Stimulated activated CD8-positive, alpha-beta memory T cell treated with anti-CD3 and anti-CD28 coated beads, Interleukin-2, amount 100 ng/mL, for 48 hours (primary cell): ENCODE measurements at regions not wholly inside any gene's neighbourhood (a gene's known extent, or its start where the extent isn't known, plus 50 kb on each side); places are given as distances from the start of the nearest gene placed in this dataset.
"Not testable (repeated sequence)": the region's sequence is repeated elsewhere in the genome, so short reads cannot be mapped to it uniquely, and the experiment has no call there.

Experiments
- DNase-seq, 2 donors: peaks; one replicate each; pipeline ENCODE4 v3.0.0-alpha.2; 2020; ENCODE audit warnings: low read depth in 2 of 2

DNA sequence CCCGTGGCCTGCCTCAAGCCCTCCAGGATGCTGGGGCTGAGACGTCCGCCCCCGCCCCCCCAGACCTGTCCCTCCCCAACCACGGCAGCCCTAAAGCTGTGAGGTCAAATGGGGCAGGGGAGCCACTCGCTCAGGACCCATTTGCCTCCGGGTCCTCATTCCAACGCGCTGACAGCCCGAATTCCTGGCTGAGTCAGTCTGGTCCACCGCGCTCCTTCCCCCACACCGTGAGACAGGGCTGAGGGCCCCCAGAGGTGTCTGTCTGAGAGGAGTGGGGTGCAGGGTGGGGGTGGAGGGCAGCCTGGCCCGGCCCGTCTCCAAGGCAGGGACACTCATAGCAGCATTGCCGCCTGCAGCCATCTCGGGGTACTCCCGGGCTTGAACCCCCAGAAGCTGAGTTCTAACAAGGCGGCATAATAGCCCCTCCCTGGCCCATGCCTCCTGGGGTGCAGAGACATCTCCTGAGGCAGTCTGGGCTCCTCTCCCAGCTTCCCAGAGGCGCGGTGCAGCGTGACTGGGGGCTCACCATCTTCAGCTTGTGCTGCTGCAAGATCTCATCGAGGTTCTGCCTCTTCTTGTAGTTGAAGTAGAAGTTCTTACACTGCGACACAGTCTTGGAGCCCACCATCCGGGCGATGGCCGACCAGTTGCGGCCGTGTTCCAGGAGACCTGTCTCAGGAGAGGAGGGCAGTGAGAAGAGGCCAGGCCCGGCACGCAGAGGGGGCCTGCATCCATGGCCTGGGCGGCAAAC, 90.5 kb downstream of the RFLNA start:
- DNase-seq: no peak

DNA sequence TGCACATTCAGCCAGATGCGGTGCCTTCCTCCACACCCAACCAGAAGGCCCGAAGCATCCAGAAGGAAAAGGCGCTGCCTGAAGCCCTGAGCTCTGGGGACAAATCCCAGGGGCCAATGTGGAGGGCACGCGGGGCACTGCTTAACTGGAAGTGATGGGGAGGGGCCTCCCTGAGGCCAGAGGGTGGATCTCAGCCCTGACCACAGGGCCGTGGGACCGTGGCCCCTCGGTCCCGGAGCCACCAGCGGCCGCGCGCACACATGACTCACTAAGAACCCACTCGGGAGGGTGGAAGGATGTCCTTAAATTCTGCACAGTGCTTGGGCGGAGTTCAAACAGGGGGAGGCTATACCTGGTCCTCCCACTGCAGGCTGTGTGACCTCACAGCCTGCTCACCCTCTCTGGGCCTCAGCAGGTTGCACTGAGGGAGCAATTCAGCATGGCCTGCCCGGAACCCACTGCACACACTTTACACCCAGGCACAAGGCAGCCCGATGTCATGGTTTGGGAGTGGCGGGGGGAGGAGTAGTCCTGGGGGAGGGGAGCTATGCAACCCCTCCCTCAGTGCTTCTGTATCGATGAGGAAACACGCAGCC, 89.5 kb downstream of the RFLNA start:
- no peak for DNase-seq

DNA sequence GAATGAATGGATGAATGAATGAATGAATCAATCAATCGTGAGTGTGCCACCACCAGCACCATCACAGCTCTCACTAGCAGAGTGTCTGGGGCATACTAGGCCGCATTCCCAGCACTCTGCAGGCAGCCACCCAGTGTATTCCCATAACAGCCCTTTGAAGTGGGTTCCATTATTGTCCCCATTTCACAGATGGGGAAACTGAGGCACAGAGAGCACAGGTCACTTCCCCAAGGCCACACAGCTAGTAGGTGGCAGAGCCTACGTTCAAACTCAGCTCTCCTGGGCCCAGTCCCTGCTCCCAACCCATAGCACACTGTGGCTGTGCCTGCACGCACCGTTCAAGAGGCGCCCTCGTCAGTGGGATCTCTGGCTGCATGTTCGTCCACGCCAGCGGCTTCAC, 88.1 kb downstream of the RFLNA start:
- DNase-seq: no peak

DNA sequence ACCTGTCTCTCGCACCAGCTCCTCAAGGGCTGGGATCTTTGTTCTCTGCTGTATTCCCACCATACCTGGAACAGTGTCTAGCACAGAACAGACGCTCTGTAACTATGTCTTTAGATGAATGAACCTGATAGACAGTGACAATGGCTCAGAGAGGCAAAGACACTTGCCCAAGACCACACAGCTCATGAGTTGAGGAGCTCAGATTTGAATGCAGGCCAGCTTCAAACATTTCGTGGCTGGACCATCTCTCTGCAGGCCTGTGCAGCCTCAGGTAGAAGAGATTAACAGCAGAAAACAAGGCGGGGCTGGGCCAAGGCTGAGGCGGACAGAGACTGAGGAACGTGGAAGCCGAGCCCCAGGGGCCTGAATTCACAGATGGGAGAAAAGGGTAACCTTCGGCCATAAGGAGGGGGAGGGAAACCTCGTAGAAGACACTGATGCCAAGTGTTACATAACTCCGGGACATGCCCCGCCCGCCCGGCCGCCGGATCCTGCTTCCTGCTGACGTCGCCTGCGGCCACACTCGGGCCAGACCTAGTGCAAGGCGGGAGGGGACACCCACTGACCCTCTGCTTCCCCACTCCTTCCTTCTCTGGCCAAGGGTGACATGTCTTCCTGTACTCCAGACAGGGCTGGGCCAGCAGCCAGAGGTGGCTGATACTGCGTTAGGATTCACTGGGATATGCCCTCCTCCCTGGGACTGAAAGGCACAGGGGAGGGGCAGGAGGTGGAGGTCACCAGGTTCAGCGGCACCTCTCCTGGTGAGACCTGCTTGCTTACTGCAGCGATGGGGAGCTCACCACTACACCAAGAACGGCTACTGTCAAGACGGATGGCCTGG, 86.8 kb downstream of the RFLNA start:
- DNase-seq: no peak

DNA sequence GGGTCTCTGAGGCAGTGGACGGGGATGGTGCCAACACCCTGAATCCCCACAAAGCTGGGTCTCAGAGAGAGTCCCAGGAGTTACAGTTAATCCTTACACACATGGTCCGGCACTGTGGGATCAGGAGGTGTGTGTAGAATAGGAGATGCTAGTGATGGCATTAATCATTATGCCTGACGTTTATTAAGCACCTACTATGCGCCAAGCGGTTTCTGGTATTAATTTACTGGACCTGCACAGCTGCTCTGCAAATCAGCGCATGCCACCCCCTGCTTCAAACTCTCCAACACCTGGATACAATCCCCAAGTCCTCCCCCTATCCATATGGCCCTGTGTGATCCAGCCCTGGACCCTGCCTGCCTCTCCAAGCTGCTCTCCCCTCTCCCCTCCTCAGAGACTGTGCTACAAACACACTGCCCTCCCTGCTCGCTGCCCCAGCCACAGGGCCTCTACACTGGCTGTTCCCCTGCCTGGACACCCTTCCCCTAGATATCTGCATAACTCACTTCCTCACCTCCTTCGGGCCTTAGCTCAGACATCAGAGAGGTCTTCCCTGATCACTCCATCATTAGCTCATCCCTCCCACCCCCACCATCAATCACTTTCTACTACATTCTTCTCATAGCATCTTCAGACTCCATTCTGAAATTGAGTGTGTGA, 86.0 kb downstream of the RFLNA start:
- DNase-seq: no peak

DNA sequence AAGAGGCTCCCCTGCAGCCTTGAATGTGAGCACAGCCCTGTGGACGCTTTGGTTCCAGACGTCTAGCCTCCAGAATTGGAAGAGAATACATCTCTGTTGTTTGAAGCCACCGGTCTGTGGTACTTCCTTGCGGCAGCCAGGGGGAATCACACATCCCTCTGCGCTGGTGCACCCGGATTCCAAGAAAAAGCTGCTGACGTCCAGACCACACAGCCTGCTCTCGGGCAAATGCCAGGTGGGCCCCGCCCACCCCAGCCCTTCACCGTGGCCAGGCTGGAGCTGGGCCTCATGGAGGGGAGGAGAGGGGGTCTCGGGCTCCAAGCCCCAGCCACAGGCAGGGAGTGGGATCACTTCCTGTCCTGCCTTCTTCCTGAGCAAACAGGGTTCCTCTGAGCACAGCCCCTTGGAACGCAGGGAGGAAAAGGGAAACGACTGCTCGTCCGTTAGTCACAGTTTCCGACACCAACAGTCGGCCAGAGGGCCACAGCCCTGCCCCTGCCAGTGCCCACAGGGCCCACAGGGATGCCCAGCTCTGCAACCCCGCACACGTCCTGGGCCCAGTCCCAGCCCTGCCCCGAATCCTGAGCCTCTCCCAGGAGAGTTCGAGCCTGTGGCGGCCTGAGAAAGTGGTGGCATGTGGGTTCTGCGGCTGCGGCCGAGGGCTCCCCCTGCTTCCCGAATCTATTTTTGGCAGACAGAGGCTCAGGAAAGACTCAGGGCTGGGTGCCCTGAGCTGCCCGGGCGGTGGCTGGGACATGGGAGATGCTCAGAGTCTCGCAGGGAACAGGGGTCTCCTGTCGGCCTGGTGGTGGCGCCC, 85.3 kb downstream of the RFLNA start:
- no peak for DNase-seq

DNA sequence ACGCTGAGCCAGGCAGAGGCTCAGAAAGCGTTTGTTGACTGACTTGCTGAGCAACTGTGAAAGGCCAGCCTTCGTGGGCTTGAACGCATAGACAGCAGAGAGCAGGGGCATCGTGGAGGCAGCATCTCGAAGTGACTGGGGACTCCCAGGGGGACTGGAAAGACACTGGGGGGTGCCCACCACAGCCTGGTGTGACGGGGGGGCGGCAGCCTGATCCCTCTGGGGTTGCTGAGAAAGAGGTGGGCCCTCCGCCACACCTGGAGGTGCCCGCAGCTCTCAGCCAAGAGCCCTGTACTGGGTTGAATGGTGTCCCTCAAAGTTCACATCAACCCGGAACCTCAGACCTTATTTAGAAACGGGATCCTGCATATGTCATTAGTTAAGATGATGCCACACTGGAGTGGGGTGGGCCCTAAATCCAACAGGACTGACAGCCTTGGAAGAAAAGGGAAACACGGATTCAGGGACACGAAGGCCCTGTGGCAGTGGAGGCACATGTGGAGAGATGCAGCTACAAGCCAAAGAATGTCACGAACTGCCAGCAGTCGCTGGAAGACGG, 84.6 kb downstream of the RFLNA start:
- DNase-seq: no peak

DNA sequence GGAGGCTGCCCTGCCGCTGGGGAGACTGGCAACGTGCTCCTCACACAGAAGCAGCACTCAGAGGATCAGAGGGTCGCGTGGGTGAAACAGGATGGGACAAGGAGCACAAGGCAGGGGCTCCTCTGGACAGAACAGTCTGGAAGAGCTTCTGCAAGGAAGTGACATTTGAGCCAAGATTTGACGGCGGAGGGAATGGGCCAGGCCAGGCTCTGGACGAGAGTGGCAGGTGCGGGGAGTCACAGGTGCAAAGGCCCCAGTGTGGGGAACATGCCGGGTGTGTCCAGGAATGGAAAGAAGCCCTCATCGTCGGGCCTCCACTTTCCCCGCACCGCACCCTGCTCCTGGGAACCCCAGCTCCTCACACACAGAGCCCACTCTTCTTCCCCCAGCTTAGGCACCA, 84.0 kb downstream of the RFLNA start:
- DNase-seq: no peak

DNA sequence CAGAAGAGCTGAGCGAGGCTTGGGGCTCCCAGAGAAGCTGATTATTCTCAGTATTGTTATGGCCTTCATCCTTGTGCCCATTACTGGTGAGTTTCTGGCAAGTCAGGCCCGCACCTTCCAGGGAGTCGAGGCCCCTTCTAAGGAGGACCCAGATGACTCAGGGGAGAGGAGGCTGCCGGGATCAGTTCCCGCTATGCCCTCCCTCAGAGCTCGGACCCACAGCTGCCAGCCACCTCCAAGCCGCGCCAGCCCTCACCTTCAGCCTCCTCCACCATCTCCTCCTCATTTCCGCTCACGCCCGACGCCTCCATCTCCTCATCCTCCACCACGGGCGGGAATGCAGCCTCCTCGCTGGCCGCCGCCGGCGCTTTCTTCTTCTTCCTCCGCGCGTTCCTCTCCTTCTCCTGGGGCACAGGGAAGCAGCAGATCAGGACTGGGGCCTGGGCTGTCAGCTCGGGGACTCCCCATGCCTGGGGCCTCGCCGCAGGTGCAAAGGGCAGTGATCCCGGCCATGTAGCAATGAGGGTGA, 83.2 kb downstream of the RFLNA start:
- DNase-seq: no peak

DNA sequence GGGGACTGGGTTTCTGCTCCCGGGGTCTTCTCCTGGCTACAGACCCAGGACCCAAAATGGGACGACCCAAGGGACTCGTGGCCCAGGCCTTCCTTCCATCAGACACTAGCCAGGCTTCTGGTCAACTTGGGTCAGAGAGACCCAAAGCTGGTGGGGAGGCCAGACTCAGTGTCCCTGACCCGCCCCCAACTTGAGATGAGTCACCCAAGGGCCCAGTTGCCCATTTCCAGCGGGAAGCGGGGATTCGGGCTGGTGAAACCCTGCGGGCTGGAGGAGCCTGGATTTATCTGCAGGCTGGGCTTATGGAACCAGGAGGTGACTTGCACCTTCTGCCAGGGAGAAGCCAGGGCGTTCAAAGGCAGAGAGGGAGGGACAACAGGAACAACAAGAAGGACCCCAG, 81.5 kb downstream of the RFLNA start:
- DNase-seq: no peak

DNA sequence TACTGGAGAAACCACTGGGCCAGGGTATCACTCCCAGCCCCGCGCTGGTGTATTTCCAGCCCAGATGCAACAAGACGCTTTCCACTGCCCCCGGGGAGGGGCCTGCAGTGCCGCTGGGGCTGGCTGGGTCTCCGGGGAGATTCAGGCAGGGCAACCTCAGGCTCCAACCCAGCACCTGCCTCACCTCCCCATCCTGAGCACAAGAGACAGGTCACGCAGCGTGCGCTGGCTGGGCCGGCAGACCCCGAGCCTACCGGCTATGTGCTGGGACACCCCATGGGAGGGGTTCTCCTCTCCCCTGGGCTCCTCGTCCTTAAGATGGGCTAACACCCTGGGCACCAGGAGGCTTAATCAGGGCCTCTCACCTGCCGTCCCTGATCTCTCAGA, 80.9 kb downstream of the RFLNA start:
- no peak for DNase-seq

DNA sequence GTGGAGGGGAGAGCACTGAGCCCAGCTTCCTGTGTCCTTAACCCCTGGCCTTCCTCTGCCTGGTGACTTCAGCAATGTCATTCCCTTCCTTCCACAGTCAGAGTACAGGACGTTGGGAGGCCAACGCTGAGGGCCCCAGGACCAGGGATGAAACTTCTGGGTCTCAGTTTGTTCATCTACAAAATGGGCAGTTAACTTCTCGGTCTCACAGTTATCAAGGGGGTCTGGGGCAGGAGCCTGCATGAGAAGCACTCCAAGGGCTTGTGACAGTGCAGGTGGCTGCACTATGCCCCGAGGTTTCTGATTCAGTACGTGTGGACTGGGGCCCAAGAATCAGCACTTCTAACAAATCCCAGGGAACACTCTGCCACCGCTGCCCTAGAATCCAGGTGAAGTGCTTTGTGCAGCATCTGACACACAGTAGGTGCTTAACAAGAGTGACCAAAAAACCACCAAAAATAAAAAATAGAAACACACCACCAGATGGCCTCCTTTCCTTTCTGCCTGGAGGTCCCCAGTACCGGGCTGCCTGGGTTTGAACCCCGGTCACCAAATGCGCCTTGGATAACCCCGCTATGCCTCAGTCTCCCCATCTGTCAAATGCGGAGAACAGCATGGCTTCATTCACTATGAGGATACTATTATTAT, 80.4 kb downstream of the RFLNA start:
- no peak for DNase-seq

DNA sequence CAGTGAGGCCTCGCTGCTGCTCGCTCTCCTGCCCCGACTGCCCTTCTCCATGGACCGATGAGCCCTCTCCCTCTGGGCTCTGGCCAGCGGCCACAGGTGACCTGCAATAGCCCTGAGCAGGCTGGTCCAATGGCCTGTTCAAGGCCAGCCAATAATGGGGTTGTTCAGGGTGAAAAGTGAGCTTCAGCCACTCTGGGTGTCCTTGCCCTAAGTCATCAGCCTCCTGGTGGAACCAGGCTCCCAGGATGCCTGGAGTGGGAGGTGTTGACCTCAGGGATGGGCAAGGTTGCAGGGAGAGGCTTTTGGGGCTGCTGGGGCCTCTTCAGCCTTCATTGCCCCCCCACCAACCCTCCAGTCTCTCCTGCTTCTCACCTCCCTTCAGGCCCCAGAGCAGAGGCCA, 79.7 kb downstream of the RFLNA start:
- DNase-seq: no peak

DNA sequence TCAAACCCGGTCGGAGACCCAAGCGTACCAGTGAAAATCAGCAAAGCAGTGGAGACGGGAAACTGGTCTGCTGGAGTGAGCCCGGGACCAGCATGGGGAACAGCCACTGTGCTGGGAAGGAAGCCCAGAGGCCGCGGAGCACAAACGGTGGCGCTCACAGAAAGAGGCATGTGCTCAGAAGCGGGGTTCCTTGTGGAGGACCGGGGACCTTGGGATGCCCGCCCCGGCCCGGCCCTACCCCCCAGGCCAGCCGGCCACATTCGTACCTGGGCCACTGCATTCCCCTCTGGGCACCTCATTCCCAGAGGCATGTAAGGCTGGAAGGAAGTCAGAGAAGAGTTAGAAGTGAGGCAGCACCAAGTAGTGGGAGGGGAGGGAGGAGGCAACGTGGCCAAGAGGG, 79.3 kb downstream of the RFLNA start:
- no peak for DNase-seq

DNA sequence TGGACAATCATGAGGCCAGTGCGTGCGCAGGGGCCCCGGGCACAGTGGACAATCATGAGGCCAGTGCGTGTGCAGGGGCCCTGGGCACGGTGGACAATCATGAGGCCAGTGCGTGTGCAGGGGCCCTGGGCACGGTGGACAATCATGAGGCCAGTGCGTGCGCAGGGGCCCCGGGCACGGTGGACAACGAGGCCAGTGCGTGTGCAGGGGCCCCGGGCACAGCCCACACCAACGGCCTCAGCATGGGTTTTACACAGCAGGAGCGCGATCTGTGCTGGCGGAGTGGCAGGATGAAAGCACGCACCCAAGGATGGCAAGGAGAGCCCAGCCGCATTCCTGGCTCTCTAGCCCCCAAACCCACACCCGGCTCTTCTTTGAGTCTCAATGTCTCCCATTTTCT, 78.8 kb downstream of the RFLNA start:
- not testable (repeated sequence) for DNase-seq

DNA sequence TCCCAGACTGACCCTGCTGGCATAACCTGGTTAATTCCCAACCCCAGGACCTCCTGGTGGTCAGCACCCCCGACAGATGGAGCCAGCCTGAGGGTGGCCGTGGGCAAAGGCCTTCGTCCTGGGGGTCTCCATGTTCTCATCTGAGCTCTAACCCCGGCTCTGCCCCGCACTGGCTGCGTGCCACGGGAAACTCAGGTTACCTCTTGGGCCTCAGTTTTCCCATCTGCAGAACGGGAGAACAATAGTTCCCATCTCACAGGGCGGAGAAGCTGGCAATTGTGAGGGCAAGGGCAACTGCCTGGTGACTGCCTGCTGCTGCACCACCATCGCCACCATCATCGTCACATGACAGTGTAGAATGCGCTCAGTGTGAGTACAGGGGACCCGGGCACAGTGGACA, 77.9 kb downstream of the RFLNA start:
- no peak for DNase-seq

DNA sequence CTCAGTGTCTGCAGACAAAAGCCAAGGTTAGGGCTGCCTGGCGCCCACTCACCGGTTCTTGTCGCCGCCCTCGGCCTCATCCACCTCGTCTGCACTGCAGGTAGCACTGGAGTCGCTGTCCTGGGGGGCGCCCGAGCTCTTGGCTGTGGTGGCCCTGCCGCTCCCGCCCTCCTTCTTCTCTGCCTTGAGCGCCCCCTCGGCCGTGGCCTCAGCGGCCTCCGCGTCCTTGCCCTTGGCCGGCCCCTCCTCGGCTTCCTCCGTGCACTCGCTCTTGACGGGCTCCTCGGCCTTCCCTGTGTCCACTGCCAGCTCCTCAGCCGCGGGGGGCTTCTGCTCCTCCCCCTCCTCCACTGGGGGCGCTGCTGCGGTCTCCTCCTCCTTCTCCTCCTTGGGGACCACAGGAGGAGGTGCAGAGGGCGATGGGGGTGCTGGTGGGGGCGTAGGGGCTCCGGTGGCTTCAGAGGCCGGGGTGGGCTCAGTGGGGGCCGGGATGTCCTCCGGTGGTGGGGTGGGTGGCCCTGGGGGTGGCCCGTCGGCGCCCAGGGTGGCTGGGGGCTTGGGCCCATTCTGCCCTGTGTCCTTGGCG, 77.2 kb downstream of the RFLNA start:
- no peak for DNase-seq

DNA sequence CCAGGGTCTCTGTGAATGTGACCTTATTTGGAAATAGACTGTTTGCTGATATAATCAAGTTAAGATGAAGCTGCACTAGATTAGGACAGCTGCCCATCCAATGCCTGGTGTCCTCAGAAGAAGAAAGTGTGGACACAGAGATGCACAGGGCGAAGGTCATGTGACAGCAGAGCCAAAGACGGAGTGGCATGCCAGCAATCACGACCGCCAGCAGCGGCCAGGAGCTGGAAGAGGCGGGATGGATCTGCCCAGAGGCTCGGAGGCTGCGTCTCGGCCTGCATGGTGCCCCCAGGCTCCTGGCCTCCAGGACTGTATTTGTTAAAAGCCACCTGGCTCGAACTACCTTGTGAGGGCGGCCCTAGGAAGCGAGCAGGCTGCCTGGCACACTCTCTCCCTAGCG, 76.5 kb downstream of the RFLNA start:
- no peak for DNase-seq

DNA sequence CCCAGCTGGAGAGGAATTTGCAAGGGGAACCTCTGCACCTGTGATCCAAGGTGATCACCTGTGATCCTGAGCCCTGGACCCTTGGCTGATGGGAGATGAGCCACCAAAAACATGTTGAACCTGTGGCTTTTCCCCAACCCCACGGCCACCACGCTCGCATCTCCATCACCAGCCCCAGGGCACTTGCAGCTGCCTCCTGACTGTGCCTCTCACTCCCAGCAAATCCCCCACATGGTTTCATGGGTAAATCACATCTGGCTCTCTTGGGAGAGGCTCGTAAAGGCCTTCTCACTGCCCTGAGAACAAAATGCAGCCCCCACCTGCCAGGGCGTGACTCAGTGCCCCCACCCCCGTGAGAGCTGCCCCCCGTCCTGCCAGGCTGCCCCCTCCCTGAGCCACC, 76.0 kb downstream of the RFLNA start:
- no peak for DNase-seq

DNA sequence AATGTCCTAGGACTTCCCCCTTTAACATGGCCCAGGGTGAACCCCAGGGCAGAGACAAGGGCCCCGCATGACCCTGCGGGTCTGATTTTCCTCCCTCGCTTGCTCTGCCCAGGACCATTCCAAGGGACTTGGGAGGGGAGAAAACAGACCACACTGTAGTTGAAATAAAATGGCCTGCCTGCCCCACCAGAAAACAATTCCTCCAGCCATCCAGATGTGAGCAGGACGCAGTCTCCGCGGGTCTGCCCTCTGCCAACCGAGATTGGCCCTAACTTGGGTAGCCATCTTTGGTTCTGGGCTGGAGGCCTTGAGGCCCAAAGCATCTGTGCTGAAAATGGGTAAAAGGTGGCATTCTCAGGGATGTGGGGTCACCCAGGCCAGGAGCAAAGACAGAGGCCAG, 75.5 kb downstream of the RFLNA start:
- DNase-seq: no peak
